Smooth muscle cell (in vitro differentiated cells): ENCODE measurements at regions not wholly inside any gene's neighbourhood (a gene's known extent, or its start where the extent isn't known, plus 50 kb on each side); places are given as distances from the start of the nearest gene placed in this dataset.

ENCODE experiments used
- DNase-seq: peaks from one replicate; lab custom pipeline; 2025; ENCODE audit not compliant: unreplicated experiment; lab: John Stamatoyannopoulos, UW
- H2AFZ ChIP-seq: fragments of 200-600 bp; sonication (generic); 2 replicates; pipeline ENCODE4 v1.6.0; 2016; ENCODE audit warnings: antibody characterized with exemption, low read depth, mild to moderate bottlenecking
- H3F3A ChIP-seq: fragments of 200-600 bp; sonication (generic); 2 replicates; pipeline ENCODE4 v1.6.0; 2017; ENCODE audit warnings: antibody characterized with exemption, low read depth
- H3K27ac ChIP-seq: fragments of 200-600 bp; sonication (generic); 2 replicates; pipeline ENCODE4 v1.5.1; 2016; ENCODE audit warnings: low read depth, mild to moderate bottlenecking
- H3K27me3 ChIP-seq: fragments of 200-600 bp; sonication (generic); 2 replicates; pipeline ENCODE4 v1.6.1; 2016; ENCODE audit warnings: low read depth, mild to moderate bottlenecking
- H3K36me3 ChIP-seq: fragments of 200-600 bp; sonication (generic); 2 replicates; pipeline ENCODE4 v1.5.1; 2016; ENCODE audit warnings: low read depth
- H3K4me1 ChIP-seq: fragments of 200-600 bp; sonication (generic); 2 replicates; pipeline ENCODE4 v1.5.1; 2016; ENCODE audit warnings: low read depth
- H3K4me2 ChIP-seq: fragments of 200-600 bp; sonication (generic); 2 replicates; pipeline ENCODE4 v1.6.0; 2016; ENCODE audit warnings: mild to moderate bottlenecking
- H3K4me3 ChIP-seq: fragments of 200-600 bp; sonication (generic); 2 replicates; pipeline ENCODE4 v1.5.1; 2016; ENCODE audit warnings: mild to moderate bottlenecking
- H3K79me2 ChIP-seq: fragments of 200-600 bp; sonication (generic); 2 replicates; pipeline ENCODE4 v1.6.0; 2016; ENCODE audit warnings: low read depth, mild to moderate bottlenecking
- H3K9ac ChIP-seq: fragments of 200-600 bp; sonication (generic); 2 replicates; pipeline ENCODE4 v1.6.0; 2016; ENCODE audit warnings: low read depth
- H3K9me3 ChIP-seq: fragments of 200-600 bp; sonication (generic); replicated peaks from 2 replicates; pipeline ENCODE4 v1.5.1; 2016; ENCODE audit warnings: low read depth
- H4K20me1 ChIP-seq: fragments of 200-600 bp; sonication (generic); 2 replicates; pipeline ENCODE4 v1.6.0; 2016; ENCODE audit warnings: low read depth
- WGBS: methylation state at CpG from one replicate; pipeline ENCODE4 v1.1.7; 2016; ENCODE audit warnings: low lambda C conversion rate; 5-methylcytosine and 5-hydroxymethylcytosine counted together
- TF ChIP-seq, protein P1 (sequence below): fragments of 200-600 bp; sonication (generic); IDR thresholded peaks from 2 replicates; pipeline ENCODE4 v1.5.1; 2017; ENCODE audit warnings: borderline replicate concordance, mild to moderate bottlenecking, antibody characterized with exemption; ENCODE audit not compliant: insufficient read depth, poor library complexity, severe bottlenecking

GRCh38 chr7:79523436-79523835 lies 70.0 kb upstream of the MAGI2 start:
- no peak for DNase-seq
- H4K20me1 ChIP-seq = no peaks in the 10 kb centered on the region

DNA sequence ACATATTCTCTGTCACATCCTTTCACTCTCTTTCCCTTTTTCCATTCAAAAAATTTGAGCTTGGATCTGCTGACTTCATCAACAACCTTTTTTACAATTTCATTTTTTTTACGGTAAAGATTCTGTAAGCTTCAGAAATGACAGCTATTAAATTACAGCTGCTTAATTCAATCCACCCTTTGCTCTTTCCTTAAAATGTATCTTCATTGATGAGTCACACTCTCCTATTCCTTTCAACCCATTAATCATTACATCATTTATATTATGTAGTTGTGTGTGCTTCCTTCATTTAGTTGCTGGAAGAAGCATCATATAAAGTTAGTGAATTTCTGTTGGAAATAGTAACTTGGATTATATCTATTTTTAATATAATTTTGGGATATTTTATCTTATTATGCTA lies 67.1 kb upstream of the MAGI2 start:
- TF ChIP-seq, protein P1, sequence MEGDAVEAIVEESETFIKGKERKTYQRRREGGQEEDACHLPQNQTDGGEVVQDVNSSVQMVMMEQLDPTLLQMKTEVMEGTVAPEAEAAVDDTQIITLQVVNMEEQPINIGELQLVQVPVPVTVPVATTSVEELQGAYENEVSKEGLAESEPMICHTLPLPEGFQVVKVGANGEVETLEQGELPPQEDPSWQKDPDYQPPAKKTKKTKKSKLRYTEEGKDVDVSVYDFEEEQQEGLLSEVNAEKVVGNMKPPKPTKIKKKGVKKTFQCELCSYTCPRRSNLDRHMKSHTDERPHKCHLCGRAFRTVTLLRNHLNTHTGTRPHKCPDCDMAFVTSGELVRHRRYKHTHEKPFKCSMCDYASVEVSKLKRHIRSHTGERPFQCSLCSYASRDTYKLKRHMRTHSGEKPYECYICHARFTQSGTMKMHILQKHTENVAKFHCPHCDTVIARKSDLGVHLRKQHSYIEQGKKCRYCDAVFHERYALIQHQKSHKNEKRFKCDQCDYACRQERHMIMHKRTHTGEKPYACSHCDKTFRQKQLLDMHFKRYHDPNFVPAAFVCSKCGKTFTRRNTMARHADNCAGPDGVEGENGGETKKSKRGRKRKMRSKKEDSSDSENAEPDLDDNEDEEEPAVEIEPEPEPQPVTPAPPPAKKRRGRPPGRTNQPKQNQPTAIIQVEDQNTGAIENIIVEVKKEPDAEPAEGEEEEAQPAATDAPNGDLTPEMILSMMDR = no peak
- 93% methylated on average over 1 of the region's 1 CpG for WGBS
- Histone ChIP-seq H3K36me3 (no peaks in the 10 kb centered on the region), H4K20me1 (no peaks in the 10 kb centered on the region), H3K9me3 (no peaks in the 10 kb centered on the region), H2AFZ (no peak overlapping the region), H3K9ac (no peak overlapping the region), H3K4me3 (no peak overlapping the region), H3K4me2 (no peak overlapping the region), H3K27me3 (no peaks in the 10 kb centered on the region), H3K79me2 (no peaks in the 10 kb centered on the region), H3F3A (no peaks in the 10 kb centered on the region), H3K27ac (no peak overlapping the region), H3K4me1 (no peaks in the 10 kb centered on the region)
- DNase-seq = no peak

More at GRCh38 chr7:79523436-79523835, 70.0 kb upstream of the MAGI2 start:
- 95% methylated on average over 1 of the region's 1 CpG for WGBS
- Histone ChIP-seq H3F3A (no peaks in the 10 kb centered on the region), H3K9me3 (no peaks in the 10 kb centered on the region), H3K4me2 (no peak overlapping the region), H3K79me2 (no peaks in the 10 kb centered on the region), H3K9ac (no peak overlapping the region), H3K27me3 (no peaks in the 10 kb centered on the region), H2AFZ (no peak overlapping the region), H3K4me3 (no peak overlapping the region), H3K36me3 (no peaks in the 10 kb centered on the region), H3K4me1 (no peaks in the 10 kb centered on the region), H3K27ac (no peak overlapping the region)
- TF ChIP-seq, protein P1 = no peak

- TF ChIP-seq, protein P1 = no peak
- no peak overlapping the region for H2AFZ ChIP-seq
- H3K79me2 ChIP-seq = no peaks in the 10 kb centered on the region
- H3F3A ChIP-seq = no peaks in the 10 kb centered on the region
- H3K36me3 ChIP-seq = no peaks in the 10 kb centered on the region
- H3K4me2 ChIP-seq = no peak overlapping the region
- DNase-seq = no peak
- H4K20me1 ChIP-seq = no peaks in the 10 kb centered on the region
- no peaks in the 10 kb centered on the region for H3K27me3 ChIP-seq
- no peak overlapping the region for H3K27ac ChIP-seq
- H3K4me3 ChIP-seq = no peak overlapping the region
- no peaks in the 10 kb centered on the region for H3K9me3 ChIP-seq
- WGBS = 84% methylated on average over 3 of the region's 3 CpGs
- H3K9ac ChIP-seq = no peak overlapping the region
- no peaks in the 10 kb centered on the region for H3K4me1 ChIP-seq
These were observed 61.9 kb upstream of the MAGI2 start for GRCh38 chr7:79515358-79515757.

DNA sequence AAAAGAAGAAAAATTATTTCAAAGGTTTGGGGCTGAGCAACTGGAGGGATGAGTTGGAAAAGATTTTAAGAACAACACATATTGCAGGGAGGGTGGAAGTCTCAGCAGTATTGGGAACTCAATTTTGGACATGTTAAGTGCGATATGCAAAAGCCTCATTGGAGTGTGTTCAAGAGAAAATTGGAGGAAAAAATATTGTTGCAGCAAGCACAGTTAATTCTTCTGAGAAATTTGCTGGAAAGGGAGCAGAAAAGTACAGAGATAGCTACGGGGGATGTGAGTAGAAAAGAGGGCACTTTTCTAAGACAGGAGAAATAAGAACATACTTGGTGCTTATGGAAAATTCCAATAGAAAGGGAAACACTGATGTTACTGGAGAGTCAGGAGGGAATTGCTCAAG lies 59.8 kb upstream of the MAGI2 start:
- TF ChIP-seq, protein P1 = no peak
- Histone ChIP-seq H3K9me3 (no peaks in the 10 kb centered on the region), H3K36me3 (no peaks in the 10 kb centered on the region), H3K9ac (no peak overlapping the region), H3K4me1 (no peaks in the 10 kb centered on the region), H3K27me3 (no peaks in the 10 kb centered on the region), H3K27ac (no peak overlapping the region), H3K79me2 (no peaks in the 10 kb centered on the region), H3F3A (no peaks in the 10 kb centered on the region), H3K4me3 (no peak overlapping the region), H4K20me1 (no peaks in the 10 kb centered on the region), H3K4me2 (no peak overlapping the region), H2AFZ (no peak overlapping the region)
- 93% methylated on average over 2 of the region's 2 CpGs for WGBS
- no peak for DNase-seq
